Psoas muscle (tissue), 7 donors: ENCODE measurements at regions not wholly inside any gene's neighbourhood (a gene's known extent, or its start where the extent isn't known, plus 50 kb on each side); places are given as distances from the start of the nearest gene placed in this dataset.

Source experiments
- ATAC-seq, 4 donors: fragments of 200-7000 bp; cut with Tn5 transposase; one replicate each; pipeline ENCODE4 v1.9.1; 2020; ENCODE audit warnings: moderate library complexity in 3 of 4, mild to moderate bottlenecking in 2 of 4
- DNase-seq, 2 donors: peaks; one replicate each; pipeline ENCODE4 v3.0.0-alpha.2; 2020
- H3K27ac ChIP-seq: fragments of 200-600 bp; one replicate; pipeline ENCODE4 v1.8.0; 2022
- H3K27me3 ChIP-seq, 3 donors: fragments of 200-600 bp in 1 of 3; one replicate each; pipeline versions ENCODE4 v1.6.1 to v1.8.0; 2013 to 2022; ENCODE audit warnings: low read length in 2 of 3, mild to moderate bottlenecking in 2 of 3, moderate library complexity in 1 of 3; ENCODE audit not compliant: insufficient read depth in 3 of 3
- H3K36me3 ChIP-seq, 2 donors: fragments of 200-600 bp in 1 of 2; one replicate each; pipeline versions ENCODE4 v1.6.1 to v1.8.0; 2013 to 2022; ENCODE audit warnings: low read depth in 1 of 2, mild to moderate bottlenecking in 1 of 2, moderate library complexity in 1 of 2; ENCODE audit not compliant: insufficient read depth in 1 of 2
- H3K4me1 ChIP-seq: fragments of 200-600 bp; one replicate; pipeline ENCODE4 v1.8.0; 2022
- H3K4me3 ChIP-seq: fragments of 200-600 bp; one replicate; pipeline ENCODE4 v1.8.0; 2022; ENCODE audit warnings: mild to moderate bottlenecking
- H3K9me3 ChIP-seq: fragments of 200-600 bp; one replicate; pipeline ENCODE4 v1.8.0; 2022
- CTCF ChIP-seq: fragments of 200-600 bp; IDR thresholded peaks from one replicate; pipeline ENCODE4 v1.8.0; 2022; ENCODE audit warnings: antibody characterized with exemption
- WGBS, 3 donors: extraction: QIAGEN DNeasy Blood & Tissue Kit; methylation state at CpG; one replicate each; pipeline versions ENCODE4 v1.1.6 to v1.1.7; 2013; 5-methylcytosine and 5-hydroxymethylcytosine counted together
- intact Hi-C, 2 donors: fragments of 100-400 bp; cut with DNase I; formaldehyde crosslinking; loops; one replicate each; pipeline versions ENCODE4 v1.11.0 to v1.14.2; 2022
- donor health status: healthy with polysubstance abuse.
- donor health status: DM: no; HTN: no; CAD: no; lungs with moderate emphysema.
- donor health status: Bipolar disorder and iron deficiency.
- donor health status: healthy.
- donor health status: DM: yes; HTN: yes; CAD: no.
- donor health status: DM: no; HTN: no; CAD: no.
- donor health status: DM: yes; HTN: yes; CAD: no.

- no peak overlapping the region for H3K27ac ChIP-seq
- DNase-seq, result no peak
- no peaks in the 10 kb centered on the region for H3K36me3 ChIP-seq
- TF ChIP-seq CTCF, result no peak
- H3K9me3 ChIP-seq, result no peaks in the 10 kb centered on the region
- no peaks in the 10 kb centered on the region for H3K4me1 ChIP-seq
- intact Hi-C loops, result no loop called here
- H3K27me3 ChIP-seq, result no peaks in the 10 kb centered on the region
- H3K4me3 ChIP-seq, result no peak overlapping the region
- no peak for ATAC-seq
Observed at GRCh38 chr2:45120546-45120945, 111.3 kb upstream of the SIX2 start.

GRCh38 chr2:45119855-45120254 is 110.6 kb upstream of the SIX2 start:
- TF ChIP-seq CTCF, result no peak
- no peaks in the 10 kb centered on the region for H3K36me3 ChIP-seq
- no peaks in the 10 kb centered on the region for H3K4me1 ChIP-seq
- 86 to 97% (median 94%) methylated on average over 2 of the region's 2 CpGs for WGBS, 3 donors
- H3K9me3 ChIP-seq, result no peaks in the 10 kb centered on the region
- intact Hi-C loops, result no loop called here
- no peaks in the 10 kb centered on the region for H3K27me3 ChIP-seq
- DNase-seq (no peak), ATAC-seq (no peak)
- no peak overlapping the region for H3K4me3 ChIP-seq
- no peak overlapping the region for H3K27ac ChIP-seq

- ATAC-seq, result no peak
- H3K9me3 ChIP-seq, result no peaks in the 10 kb centered on the region
- WGBS, 3 donors, result 94 to 96% (median 94%) methylated on average over 5 of the region's 5 CpGs
- no peak overlapping the region for H3K4me3 ChIP-seq
- H3K27me3 ChIP-seq, result no peaks in the 10 kb centered on the region
- intact Hi-C loops, result no loop called here
- H3K4me1 ChIP-seq, result no peaks in the 10 kb centered on the region
- H3K27ac ChIP-seq, result no peak overlapping the region
- no peaks in the 10 kb centered on the region for H3K36me3 ChIP-seq
- no peak for TF ChIP-seq CTCF
- DNase-seq, result no peak
Observed at GRCh38 chr2:45119038-45119437, 109.8 kb upstream of the SIX2 start.

GRCh38 chr2:45117383-45117782 is 108.1 kb upstream of the SIX2 start:
- Histone ChIP-seq H3K4me3 (no peak overlapping the region), H3K4me1 (no peaks in the 10 kb centered on the region), H3K9me3 (no peaks in the 10 kb centered on the region), H3K27me3 (no peaks in the 10 kb centered on the region), H3K36me3 (no peaks in the 10 kb centered on the region), H3K27ac (no peak overlapping the region)
- intact Hi-C loops, result no loop called here
- no peak for TF ChIP-seq CTCF
- DNase-seq, result no peak
- 64 to 74% (median 73%) methylated on average over 1 of the region's 1 CpG for WGBS, 3 donors
- no peak for ATAC-seq

- Histone ChIP-seq H3K9me3 (no peaks in the 10 kb centered on the region), H3K36me3 (no peaks in the 10 kb centered on the region), H3K4me1 (no peaks in the 10 kb centered on the region), H3K27ac (no peak overlapping the region), H3K27me3 (no peaks in the 10 kb centered on the region), H3K4me3 (no peak overlapping the region)
- TF ChIP-seq CTCF, result no peak
- ATAC-seq (no peak), DNase-seq (no peak)
- WGBS, 3 donors, result 50 to 67% (median 53%) methylated on average over 1 of the region's 1 CpG
- intact Hi-C loops, result no loop called here
Observed at GRCh38 chr2:45115181-45115580, 105.9 kb upstream of the SIX2 start.
